Heart left ventricle (tissue), 13 donors: ENCODE measurements at regions not wholly inside any gene's neighbourhood (a gene's known extent, or its start where the extent isn't known, plus 50 kb on each side); places are given as distances from the start of the nearest gene placed in this dataset.

Experiments
- CTCF ChIP-seq, 12 donors: fragments of 200-600 bp; sonication (generic) in 4 of 12; IDR thresholded peaks; one replicate each; pipeline versions ENCODE4 v1.5.0 to v1.8.0; 2018 to 2022; ENCODE audit warnings: antibody characterized with exemption in 12 of 12, mild to moderate bottlenecking in 5 of 12
- POLR2A ChIP-seq, 2 donors: fragments of 450-650 bp; IDR thresholded peaks; one replicate each; pipeline ENCODE4 v1.6.1; 2017; ENCODE audit warnings: antibody characterized with exemption in 2 of 2, mild to moderate bottlenecking in 2 of 2, moderate library complexity in 2 of 2
- donor health status: ischemic (EF 13 %, LVEDD 7.1; RV severe dilation, severe dysfunction).
- donor health status: DM: no; HTN: yes; CAD: no.
- donor health status: DM: no; HTN: no; CAD: no.
- donor health status: ischemic (EF 25% LVEDD 6.9; RV normal size, moderate dysfunction).
- donor health status: ischemic (EF 25% LVEDD 5.7; RV mildly dilated, moderate dysfunction).
- donor health status: ischemic (EF 35%, LVEDD 5.7; RV mildly dilated, moderate dysfunction).
- donor health status: nonischemic (EF 11% LVEDD 7.7; RV severe dilation, severe dysfunction).
- donor health status: DM: yes; HTN: yes; CAD: no.
- donor health status: PGD.
- donor health status: ischemic (EF 29% LVEDD 5.4; RV normal size, mild dysfunction).
- donor health status: nonischemic (EF 23%, LVEDD 6.1; RV moderate dilation, normal function).

- TF ChIP-seq CTCF (IDR thresholded peaks at IDR 0.05) (no peak), POLR2A (IDR thresholded peaks at IDR 0.05) (no peak)
Observed at GRCh38 chr13:40083841-40084240, 428.4 kb downstream of the COG6 start.
